HT1080 (cell line): ENCODE measurements at regions not wholly inside any gene's neighbourhood (a gene's known extent, or its start where the extent isn't known, plus 50 kb on each side); places are given as distances from the start of the nearest gene placed in this dataset.

ENCODE experiments used
- DNase-seq: peaks from one replicate; pipeline ENCODE4 v3.0.0-alpha.2; 2015; ENCODE audit warnings: low read depth

GRCh38 chr3:74510261-74510818 lies 104.1 kb downstream of the CNTN3 start:
- no peak for DNase-seq

DNA sequence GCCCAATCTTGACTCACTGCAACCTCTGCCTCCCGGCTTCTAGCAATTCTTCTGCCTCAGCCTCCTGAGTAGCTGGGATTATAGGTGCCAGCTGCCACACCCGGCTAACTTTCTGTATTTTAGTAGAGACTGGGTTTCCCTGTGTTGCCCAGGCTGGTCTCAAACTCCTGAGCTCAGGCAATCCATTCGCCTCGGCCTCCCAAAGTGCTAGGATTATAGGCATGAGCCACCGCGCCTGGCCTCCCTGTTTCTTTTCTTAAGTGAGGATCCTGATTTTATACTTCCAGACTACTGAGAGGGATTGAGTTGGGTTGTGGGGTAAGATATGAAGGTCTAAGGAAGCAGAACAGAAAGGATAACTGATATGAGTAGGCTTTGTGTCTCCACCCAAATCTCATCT lies 106.8 kb downstream of the CNTN3 start:
- DNase-seq, result no peak

DNA sequence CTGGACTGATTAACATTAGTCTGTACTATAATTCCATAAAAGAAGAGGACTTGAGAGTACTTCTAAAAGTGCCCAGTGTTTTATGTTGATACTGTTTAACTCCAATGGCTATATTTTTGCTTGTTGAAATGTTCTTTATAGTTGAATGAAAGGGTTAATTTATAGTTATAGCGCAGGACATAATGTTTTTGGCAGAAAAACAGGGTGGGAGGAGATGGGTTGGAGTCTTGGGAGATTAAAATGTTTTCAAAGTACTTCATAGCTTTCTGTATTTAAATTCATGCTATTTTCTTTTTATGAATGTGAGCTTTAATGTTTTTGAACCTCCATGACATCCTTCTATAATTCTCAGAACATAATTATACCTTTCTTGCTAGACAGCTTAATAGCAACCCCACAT lies 108.2 kb downstream of the CNTN3 start:
- no peak for DNase-seq

DNA sequence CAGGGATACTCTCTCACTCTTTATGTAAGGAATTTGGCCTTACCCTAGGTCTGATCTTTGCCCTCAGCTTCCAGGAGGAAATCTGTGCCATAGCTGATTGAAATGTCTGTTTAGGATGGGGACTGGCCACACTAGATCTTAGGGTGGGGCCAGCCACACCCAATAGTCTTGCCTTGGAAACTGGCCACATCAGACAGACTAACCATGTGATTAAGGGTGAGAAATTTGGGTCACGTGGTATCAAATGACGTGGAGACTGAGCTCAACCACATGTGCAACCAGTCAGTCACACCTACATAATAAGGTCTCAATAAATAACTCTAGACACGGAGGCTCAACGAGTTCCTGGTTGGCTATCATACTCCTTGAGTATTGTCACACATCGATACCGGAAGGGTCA lies 113.5 kb downstream of the CNTN3 start:
- DNase-seq, result peak; percentile 20

DNA sequence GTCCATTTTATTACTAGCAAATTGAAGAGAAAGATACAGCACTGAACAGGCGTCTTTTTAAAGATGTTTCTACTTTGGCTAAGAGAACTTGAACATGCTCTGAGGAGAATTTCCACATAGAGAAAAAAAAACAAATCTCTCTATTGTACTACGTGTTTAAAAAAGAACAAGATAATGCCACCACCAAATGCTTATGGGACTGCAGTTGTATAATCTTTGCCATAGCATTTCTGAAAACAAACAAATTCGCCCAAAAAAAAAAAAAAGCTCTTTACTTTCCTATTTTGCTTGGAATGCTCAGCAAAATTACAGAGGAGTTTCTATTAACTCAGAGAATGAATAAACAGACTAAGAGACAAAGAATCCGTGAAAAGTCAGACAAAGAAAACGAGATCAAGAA lies 114.2 kb downstream of the CNTN3 start:
- DNase-seq, result no peak

- DNase-seq, result no peak
Observed at GRCh38 chr3:74491874-74492273, 122.6 kb downstream of the CNTN3 start.

GRCh38 chr3:74489050-74489792 lies 125.2 kb downstream of the CNTN3 start:
- DNase-seq, result peak; percentile 5

DNA sequence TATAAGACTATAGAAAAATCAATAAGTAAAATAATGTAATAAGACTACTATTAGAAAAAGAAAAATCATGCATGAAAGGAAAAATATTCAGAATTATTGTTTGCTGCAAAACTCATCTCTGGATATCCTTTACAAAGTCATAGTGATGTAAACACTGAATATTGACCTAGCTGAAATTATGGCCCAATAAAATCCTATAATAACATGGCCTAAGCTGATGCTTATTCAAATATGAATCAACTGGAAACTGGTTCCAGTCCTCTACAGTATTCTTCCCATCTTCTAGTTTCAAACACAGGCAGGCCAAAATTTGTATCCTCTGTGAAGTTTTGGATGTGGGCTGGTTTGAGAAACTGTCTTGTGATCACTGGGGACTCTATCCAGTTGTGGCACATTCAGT lies 134.5 kb downstream of the CNTN3 start:
- DNase-seq, result no peak

DNA sequence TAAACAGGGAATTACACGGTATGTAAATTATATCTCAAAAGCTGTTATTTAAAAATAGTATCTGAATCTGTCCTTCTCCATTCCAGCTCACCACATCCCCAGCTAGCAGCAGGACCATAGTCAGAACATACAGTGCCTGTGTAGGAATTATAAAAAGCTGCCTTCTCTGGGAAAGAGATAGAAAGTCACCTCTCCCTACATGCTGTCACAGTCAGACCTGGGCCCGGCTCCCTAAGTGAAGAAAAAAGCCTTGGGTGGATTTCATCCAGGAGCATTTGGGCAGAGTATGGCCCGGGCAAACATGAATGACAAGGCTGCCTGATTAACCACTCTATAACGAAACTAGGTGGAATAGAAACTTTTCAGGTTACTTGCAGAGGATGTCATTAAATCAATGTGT lies 144.1 kb downstream of the CNTN3 start:
- no peak for DNase-seq

GRCh38 chr3:74469713-74470112 lies 144.7 kb downstream of the CNTN3 start:
- no peak for DNase-seq

DNA sequence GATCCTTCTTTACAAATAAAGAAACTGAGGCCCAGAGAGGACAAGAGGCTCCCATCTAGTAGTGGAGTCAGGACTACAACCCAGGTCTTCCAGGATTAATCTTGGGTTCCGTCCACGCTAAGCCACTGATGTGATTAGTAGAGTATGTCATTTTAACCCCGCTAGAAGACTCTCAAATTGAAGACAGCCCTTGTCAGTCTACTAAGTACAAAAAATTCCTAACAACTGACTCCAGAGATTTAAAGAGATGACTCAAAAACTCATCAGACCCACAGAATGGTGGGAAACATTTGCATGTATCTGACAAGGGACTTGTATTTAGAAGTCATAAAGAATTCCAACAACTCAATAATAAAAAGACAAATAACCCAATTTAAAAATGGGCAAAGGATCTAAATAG lies 145.3 kb downstream of the CNTN3 start:
- DNase-seq, result peak; percentile 19

DNA sequence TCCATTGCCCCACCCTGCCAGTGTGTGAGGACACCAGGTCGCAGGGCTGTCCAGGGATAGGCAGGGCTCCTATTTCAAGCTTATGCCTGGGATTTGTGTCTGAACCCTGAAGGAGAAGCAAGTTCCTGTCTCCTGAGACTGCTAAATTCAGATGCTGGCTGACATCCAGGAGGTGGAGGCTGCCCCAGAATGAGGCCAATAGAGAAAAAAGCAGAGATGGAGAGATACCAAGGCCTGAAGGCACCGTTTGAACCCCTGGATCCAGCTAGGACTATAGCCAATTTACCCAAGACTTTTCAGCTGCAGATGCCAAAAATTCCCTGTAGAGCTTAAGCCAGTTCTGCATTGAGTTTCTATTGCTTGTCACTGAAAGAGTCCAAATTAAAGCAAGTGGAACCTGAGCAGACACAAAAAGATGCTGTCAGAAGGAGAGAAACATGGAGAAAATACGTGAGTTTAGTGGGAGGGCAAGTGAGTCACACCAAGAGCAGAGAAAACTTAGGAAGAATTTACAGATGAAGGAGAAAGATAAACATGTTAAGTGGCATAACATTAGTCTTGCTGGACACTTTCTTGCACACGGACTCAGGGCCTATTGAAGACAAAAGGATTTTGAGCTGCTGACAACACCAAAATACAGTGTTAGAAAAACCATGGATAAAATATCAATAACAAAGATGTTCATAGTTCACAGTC lies 148.6 kb downstream of the CNTN3 start:
- peak; percentile 24 for DNase-seq

- no peak for DNase-seq
Observed at GRCh38 chr3:74463515-74463914, 150.9 kb downstream of the CNTN3 start.

DNA sequence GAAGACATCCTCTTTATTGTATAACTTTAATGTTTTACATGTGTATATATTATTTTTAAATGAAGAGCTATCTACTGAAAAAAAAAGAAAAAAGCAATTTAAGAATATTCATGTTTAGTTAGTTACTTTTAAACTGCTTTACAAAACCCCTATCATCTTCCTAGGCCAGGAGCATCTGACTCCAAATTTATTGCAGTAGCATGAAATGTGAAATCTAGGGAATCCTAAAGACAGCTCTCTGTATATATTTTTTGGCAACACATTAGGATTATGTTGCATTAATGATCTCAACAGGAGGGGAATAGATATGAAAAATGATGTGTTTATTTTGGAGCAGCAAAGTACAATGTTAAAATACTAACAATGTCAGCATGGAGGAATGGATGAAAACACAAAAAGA lies 158.3 kb downstream of the CNTN3 start:
- DNase-seq, result no peak

DNA sequence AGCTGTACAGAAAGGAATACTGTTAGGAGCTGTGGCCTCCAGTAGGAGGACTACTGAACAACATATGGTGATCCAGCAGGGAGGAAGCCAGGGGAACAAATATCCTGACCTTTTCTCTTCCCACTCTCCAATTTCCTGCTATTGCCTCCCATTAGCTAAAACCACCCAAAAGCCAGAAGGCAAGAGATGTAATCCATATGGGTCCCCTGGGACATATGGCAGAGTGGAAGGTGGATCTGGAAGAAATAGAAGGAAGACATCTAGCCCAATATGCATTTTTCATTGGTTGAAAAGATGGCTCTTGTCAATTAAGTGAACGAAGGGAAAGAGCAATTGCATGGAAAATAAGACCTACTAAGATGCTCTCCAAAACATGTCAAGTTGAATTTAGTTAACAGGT lies 167.2 kb downstream of the CNTN3 start:
- no peak for DNase-seq

DNA sequence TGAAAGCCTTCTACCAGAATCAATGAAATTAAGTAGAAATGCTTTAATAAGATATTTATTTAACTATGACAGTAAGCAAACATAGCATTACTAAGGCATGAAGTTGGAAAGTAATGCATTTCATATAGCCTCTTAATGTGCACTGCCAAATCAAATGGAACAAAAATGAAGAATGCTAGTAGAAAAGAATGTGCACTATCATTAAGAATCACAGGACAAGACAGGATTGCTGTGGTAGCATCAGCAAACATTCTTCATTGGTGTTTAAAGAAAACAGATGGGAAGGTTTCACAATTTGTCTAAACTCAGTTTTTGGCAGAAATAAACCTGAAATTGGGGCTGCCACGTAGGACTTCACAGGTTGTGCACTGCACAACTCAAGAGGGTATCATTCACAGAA lies 168.9 kb downstream of the CNTN3 start:
- DNase-seq, result no peak

- peak; percentile 74 for DNase-seq
Observed at GRCh38 chr3:74443102-74443501, 171.4 kb downstream of the CNTN3 start.

DNA sequence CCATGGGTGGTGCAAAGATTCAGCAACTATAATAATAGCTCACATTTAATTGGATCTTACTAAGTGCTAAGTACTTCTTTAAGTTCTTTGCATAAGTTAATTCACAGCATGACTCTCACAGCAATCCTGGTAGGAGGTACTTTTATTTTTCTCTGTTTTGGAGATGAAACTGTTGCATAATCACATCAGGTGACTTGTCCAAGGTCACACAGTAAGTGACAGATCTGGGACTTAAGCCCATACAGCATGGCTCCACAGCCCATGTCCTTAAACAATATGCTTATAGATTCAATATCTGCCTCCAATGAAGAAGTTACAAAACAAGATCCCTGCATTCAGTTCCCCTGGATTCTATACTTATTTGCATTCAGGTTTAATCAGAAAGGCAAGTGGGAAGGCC lies 171.8 kb downstream of the CNTN3 start:
- no peak for DNase-seq

DNA sequence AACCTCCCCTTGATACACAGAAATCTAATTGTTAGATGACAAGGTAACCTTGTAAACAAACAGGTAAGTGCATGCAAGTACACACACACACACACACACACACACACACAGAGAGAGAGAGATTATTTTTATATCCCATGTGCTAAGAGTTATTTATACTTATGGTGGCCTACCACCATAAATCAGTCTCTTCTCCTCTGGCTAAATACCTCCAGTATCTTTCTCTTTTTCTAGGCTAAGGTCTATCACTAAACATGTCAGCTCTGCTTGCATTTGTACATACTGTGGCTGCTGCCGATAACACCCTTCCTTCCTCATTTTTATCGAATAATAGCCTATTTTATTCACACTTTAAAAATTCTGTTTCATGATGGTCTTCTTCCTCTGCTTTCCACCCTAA lies 172.4 kb downstream of the CNTN3 start:
- no peak for DNase-seq

DNA sequence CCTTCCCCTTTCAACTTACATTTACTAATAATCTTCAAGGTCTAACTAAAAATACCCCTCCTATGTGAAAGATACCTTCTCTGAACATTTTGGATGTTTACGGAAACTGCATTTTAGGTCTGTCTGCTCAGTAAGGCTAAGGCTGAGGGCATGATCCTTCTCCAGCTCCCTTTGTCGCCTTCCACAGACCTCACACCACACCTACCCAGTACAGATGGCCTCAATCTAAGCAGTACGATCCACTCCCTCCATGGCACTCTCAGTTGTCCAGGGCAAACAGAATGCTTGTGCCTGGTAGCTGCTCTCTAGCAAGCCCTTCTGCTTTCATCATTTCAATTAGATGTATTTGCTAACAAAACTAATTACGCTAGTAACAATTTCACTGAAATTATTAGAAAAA lies 178.3 kb downstream of the CNTN3 start:
- DNase-seq, result no peak

GRCh38 chr3:74435631-74436030 lies 178.8 kb downstream of the CNTN3 start:
- no peak for DNase-seq

DNA sequence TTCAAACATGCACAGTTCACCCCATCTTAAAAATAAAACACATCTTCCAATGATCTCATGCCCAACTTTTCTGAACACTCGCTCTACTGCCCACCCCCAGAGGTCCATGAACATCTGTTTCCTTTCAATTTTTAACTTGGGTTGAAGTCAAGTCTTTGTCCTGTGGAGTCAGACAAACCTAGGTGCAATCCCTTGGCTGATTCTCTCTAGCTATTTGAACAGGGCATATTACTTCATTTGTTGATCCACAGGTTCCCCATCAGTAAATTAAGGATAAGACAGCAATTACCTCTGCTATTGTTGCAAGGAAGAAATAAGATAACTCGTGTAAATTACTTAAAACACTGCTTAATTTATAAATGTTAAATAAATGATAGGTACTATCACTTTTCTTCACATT lies 180.1 kb downstream of the CNTN3 start:
- DNase-seq, result no peak

DNA sequence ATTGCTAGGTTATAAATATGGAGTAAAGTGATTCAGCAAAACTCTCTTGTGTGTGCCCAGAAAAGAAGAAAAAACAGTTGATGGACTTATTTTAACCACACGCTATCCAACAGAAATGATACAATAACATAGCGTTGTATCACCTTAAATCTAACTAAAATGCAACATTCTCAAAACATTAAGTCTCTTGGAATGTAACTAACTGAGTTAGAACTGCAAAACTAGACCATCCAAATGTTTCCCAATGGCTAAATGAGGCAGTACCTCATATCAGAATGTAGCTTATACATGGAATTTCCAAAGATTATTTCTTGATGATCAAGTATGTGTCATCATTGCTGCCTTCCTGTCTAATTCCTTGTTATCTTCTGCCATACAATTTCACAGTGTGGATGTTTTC lies 187.9 kb downstream of the CNTN3 start:
- peak; percentile 41 for DNase-seq
